ENCODE measurements at regions not wholly inside any gene's neighbourhood (a gene's known extent, or its start where the extent isn't known, plus 50 kb on each side); places are given as distances from the start of the nearest gene placed in this dataset.
"Not testable (repeated sequence)": the region's sequence is repeated elsewhere in the genome, so short reads cannot be mapped to it uniquely, and the experiment has no call there.

- TF ChIP-seq ZNF384 (IDR thresholded peaks at IDR 0.05): no peak
- no peak for TF ChIP-seq ELF4 (IDR thresholded peaks at IDR 0.05)
- TF ChIP-seq FOXM1 (IDR thresholded peaks at IDR 0.05; ENCODE audit: borderline replicate concordance): no peak
- no peak for TF ChIP-seq FOXA1 (IDR thresholded peaks at IDR 0.05)
- no peak for TF ChIP-seq HDGF (IDR thresholded peaks at IDR 0.05; ENCODE audit: borderline replicate concordance)
- TF ChIP-seq, protein P1, sequence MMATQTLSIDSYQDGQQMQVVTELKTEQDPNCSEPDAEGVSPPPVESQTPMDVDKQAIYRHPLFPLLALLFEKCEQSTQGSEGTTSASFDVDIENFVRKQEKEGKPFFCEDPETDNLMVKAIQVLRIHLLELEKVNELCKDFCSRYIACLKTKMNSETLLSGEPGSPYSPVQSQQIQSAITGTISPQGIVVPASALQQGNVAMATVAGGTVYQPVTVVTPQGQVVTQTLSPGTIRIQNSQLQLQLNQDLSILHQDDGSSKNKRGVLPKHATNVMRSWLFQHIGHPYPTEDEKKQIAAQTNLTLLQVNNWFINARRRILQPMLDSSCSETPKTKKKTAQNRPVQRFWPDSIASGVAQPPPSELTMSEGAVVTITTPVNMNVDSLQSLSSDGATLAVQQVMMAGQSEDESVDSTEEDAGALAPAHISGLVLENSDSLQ (IDR thresholded peaks at IDR 0.05): no peak
- TF ChIP-seq FOXK2 (IDR thresholded peaks at IDR 0.05): no peak
- TF ChIP-seq ARNT (IDR thresholded peaks at IDR 0.05): no peak
- no peak for TF ChIP-seq NFRKB (IDR thresholded peaks at IDR 0.05)
- TF ChIP-seq SUZ12 (IDR thresholded peaks at IDR 0.05): no peak
- no peak for TF ChIP-seq CTBP1 (IDR thresholded peaks at IDR 0.05; ENCODE audit: borderline replicate concordance)
- no peak for TF ChIP-seq BHLHE40 (IDR thresholded peaks at IDR 0.05; ENCODE audit: borderline replicate concordance)
- POLR2A ChIA-PET: no interaction called here
- CTCF ChIA-PET: no interaction called here
- no peak for DNase-seq (ENCODE audit: extremely low spot score)
Measured at GRCh38 chr6:144493035-144493910, 208.1 kb downstream of the UTRN start.

- DNase-seq (ENCODE audit: extremely low spot score); CTCF ChIA-PET; POLR2A ChIA-PET: not testable (repeated sequence)
Measured at GRCh38 chr6:144495076-144495475, 209.9 kb downstream of the UTRN start.

DNA sequence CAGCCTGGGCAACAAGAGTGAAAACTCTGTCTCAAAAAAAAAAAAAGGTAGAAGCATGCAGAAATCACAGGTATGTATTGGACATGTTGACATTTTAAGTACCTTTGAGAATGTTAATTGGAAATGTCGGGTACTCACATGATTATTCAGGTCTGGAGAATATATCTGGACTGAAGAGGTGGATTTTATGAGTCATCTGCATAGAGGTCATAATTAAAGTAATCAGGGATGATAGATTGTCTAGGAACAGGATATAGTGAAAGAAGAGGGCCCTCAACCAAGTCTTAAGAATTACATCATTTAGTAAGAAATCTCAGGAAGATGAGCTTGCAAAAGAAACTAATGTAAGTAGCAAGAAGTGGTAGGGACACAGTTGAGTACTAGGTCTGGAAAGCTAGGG lies 212.5 kb downstream of the UTRN start:
- DNase-seq (ENCODE audit: extremely low spot score): no peak
- no peak for TF ChIP-seq SP1 (IDR thresholded peaks at IDR 0.05)
- no peak for TF ChIP-seq FOXA1 (IDR thresholded peaks at IDR 0.05)
- TF ChIP-seq BHLHE40 (IDR thresholded peaks at IDR 0.05; ENCODE audit: borderline replicate concordance): no peak
- POLR2A ChIA-PET: no interaction called here
- CTCF ChIA-PET: no interaction called here

GRCh38 chr6:144500892-144501291 lies 215.8 kb downstream of the UTRN start:
- ChIA-PET POLR2A (no interaction called here), CTCF (no interaction called here)
- no peak for DNase-seq (ENCODE audit: extremely low spot score)
- TF ChIP-seq SUZ12 (IDR thresholded peaks at IDR 0.05) (no peak), ZNF384 (IDR thresholded peaks at IDR 0.05) (no peak), L3MBTL2 (conservative IDR thresholded peaks at IDR 0.05) (no peak), LEF1 (IDR thresholded peaks at IDR 0.05; ENCODE audit: borderline replicate concordance) (no peak), BHLHE40 (IDR thresholded peaks at IDR 0.05; ENCODE audit: borderline replicate concordance) (no peak), CTBP1 (IDR thresholded peaks at IDR 0.05; ENCODE audit: borderline replicate concordance) (no peak), FOXK2 (IDR thresholded peaks at IDR 0.05) (no peak), ELF4 (IDR thresholded peaks at IDR 0.05) (no peak), ARNT (IDR thresholded peaks at IDR 0.05) (no peak), NFRKB (IDR thresholded peaks at IDR 0.05) (no peak), HDGF (IDR thresholded peaks at IDR 0.05; ENCODE audit: borderline replicate concordance) (no peak), TARDBP (IDR thresholded peaks at IDR 0.05) (no peak)
- TF ChIP-seq, protein P1 (IDR thresholded peaks at IDR 0.05): no peak

- CTCF ChIA-PET; DNase-seq (ENCODE audit: extremely low spot score); POLR2A ChIA-PET: not testable (repeated sequence)
Measured at GRCh38 chr6:144505214-144505613, 220.1 kb downstream of the UTRN start.

DNA sequence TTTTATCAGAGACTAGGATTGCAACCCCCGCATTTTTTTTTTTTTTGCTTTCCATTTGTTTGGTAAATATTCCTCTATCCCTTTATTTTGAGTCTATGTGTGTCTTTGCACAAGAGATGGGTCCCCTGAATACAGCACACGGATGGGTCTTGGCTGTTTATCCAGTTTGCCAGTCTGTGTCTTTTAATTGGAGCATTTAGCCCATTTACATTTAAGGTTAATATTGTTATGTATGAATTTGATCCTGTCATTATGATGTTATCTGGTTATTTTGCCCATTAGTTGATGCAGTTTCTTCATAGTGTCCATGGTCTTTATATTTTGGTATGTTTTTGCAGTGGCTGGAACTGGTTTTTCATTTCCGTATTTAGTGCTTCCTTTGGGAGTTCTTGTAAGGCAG lies 220.9 kb downstream of the UTRN start:
- DNase-seq (ENCODE audit: extremely low spot score); POLR2A ChIA-PET: not testable (repeated sequence)
- CTCF ChIA-PET: interaction anchor here (0.7 kb wide), 1 partner anchor 401 kb away, joined by 3 read pairs; no protein-coding TSS in a partner anchor

GRCh38 chr6:144507772-144508312 lies 222.7 kb downstream of the UTRN start:
- POLR2A ChIA-PET; CTCF ChIA-PET; DNase-seq (ENCODE audit: extremely low spot score): not testable (repeated sequence)

DNA sequence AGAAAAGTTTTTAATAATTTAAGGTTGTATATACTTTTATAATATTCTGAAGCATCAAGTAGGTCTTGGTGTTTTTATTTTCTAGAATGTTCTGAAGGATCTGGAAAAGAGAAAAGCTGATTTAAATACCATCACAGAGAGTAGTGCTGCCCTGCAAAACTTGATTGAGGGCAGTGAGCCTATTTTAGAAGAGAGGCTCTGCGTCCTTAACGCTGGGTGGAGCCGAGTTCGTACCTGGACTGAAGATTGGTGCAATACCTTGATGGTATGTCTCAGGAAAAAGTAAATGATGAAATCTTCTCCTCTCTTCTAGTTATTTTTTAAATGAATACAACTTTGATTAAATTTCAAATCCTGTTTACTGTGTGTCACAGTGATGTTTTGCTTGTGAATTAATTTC lies 225.7 kb downstream of the UTRN start:
- POLR2A ChIA-PET: no interaction called here
- CTCF ChIA-PET: no interaction called here
- TF ChIP-seq L3MBTL2 (conservative IDR thresholded peaks at IDR 0.05): no peak
- no peak for TF ChIP-seq SP1 (IDR thresholded peaks at IDR 0.05)
- no peak for TF ChIP-seq SUZ12 (IDR thresholded peaks at IDR 0.05)
- no peak for TF ChIP-seq HDGF (IDR thresholded peaks at IDR 0.05; ENCODE audit: borderline replicate concordance)
- TF ChIP-seq LEF1 (IDR thresholded peaks at IDR 0.05; ENCODE audit: borderline replicate concordance): no peak
- TF ChIP-seq ZNF384 (IDR thresholded peaks at IDR 0.05): no peak
- DNase-seq (ENCODE audit: extremely low spot score): no peak
